CD4-positive, alpha-beta T cell (primary cell): ENCODE measurements at regions not wholly inside any gene's neighbourhood (a gene's known extent, or its start where the extent isn't known, plus 50 kb on each side); places are given as distances from the start of the nearest gene placed in this dataset.

Source experiments
- ATAC-seq: fragments of 200-7000 bp; cut with Tn5 transposase; one replicate; pipeline ENCODE4 v1.10.0; 2022; ENCODE audit warnings: mild to moderate bottlenecking; ENCODE audit not compliant: poor library complexity
- CTCF ChIA-PET: fragments of 350-600 bp; sonication (Branson Sonifier 250); formaldehyde crosslinking; loops from one replicate; lab custom pipeline; 2021; ENCODE audit warnings: antibody characterized with exemption, inconsistent platforms; lab: Charles Lee
- POLR2A ChIA-PET: fragments of 350-600 bp; sonication (Branson Sonifier 250); formaldehyde crosslinking; loops from one replicate; lab custom pipeline; 2021; ENCODE audit warnings: antibody characterized with exemption, inconsistent platforms; lab: Charles Lee
- DNase-seq, 14 experiments: peaks; one replicate each; pipeline ENCODE4 v3.0.0-alpha.2; 2013 to 2020; ENCODE audit warnings: mixed read lengths in 2 of 14
- H3K27ac ChIP-seq, 2 donors: one replicate each; pipeline versions ENCODE4 v1.5.1 to v1.7.0; 2013; ENCODE audit warnings: low read length in 2 of 2, low read depth in 1 of 2, mild to moderate bottlenecking in 1 of 2
- H3K27me3 ChIP-seq, 2 experiments: 1 replicate in 1 of 2; 2 replicates in 1 of 2; pipeline versions ENCODE4 v1.6.1 to v1.7.0; 2013; ENCODE audit warnings: low read length in 2 of 2, control low read depth in 1 of 2, mild to moderate bottlenecking in 1 of 2, moderate library complexity in 1 of 2; ENCODE audit not compliant: insufficient read depth in 2 of 2, control insufficient read depth in 1 of 2
- H3K36me3 ChIP-seq: one replicate; pipeline ENCODE4 v1.6.1; 2013; ENCODE audit warnings: low read length, control low read depth; ENCODE audit not compliant: insufficient read depth
- H3K4me1 ChIP-seq: one replicate; pipeline ENCODE4 v1.6.1; 2013; ENCODE audit warnings: low read length, control low read depth; ENCODE audit not compliant: insufficient read depth
- H3K4me3 ChIP-seq: one replicate; pipeline ENCODE4 v1.5.1; 2013; ENCODE audit warnings: mild to moderate bottlenecking, low read length, moderate library complexity
- H3K9me3 ChIP-seq, 2 experiments: 1 replicate in 1 of 2; 2 replicates in 1 of 2; pipeline versions ENCODE4 v1.6.1 to v1.7.0; 2013; ENCODE audit warnings: low read length in 2 of 2, mild to moderate bottlenecking in 2 of 2, control low read depth in 1 of 2, moderate library complexity in 1 of 2; ENCODE audit not compliant: control insufficient read depth in 1 of 2, insufficient read depth in 1 of 2
- H3K27ac Mint-ChIP-seq: one replicate; pipeline ENCODE4 v1.8.0; 2020; ENCODE audit warnings: mixed read lengths
- H3K27me3 Mint-ChIP-seq: one replicate; pipeline ENCODE4 v1.8.0; 2021; ENCODE audit warnings: mixed read lengths
- H3K36me3 Mint-ChIP-seq: one replicate; pipeline ENCODE4 v1.8.0; 2021; ENCODE audit warnings: low read depth, mixed read lengths
- H3K4me1 Mint-ChIP-seq: one replicate; pipeline ENCODE4 v1.8.0; 2021; ENCODE audit warnings: low read depth, mixed read lengths
- H3K4me3 Mint-ChIP-seq: one replicate; pipeline ENCODE4 v1.8.0; 2020; ENCODE audit warnings: mild to moderate bottlenecking, mixed read lengths
- H3K9me3 Mint-ChIP-seq: one replicate; pipeline ENCODE4 v1.8.0; 2020; ENCODE audit warnings: mixed read lengths
- intact Hi-C, 2 experiments: fragments of 100-400 bp; cut with DNase I in 1 of 2; cut with micrococcal nuclease in 1 of 2; formaldehyde crosslinking; loops; one replicate each; pipeline versions ENCODE4 v1.15.1 to v1.9.0; 2023 to 2025; cut with DNase I, micrococcal nuclease
- TF ChIP-seq, protein P1 (sequence below): fragments of 200-600 bp; IDR thresholded peaks from one replicate; pipeline ENCODE4 v1.8.0; 2022; ENCODE audit warnings: antibody characterized with exemption, mild to moderate bottlenecking

DNA sequence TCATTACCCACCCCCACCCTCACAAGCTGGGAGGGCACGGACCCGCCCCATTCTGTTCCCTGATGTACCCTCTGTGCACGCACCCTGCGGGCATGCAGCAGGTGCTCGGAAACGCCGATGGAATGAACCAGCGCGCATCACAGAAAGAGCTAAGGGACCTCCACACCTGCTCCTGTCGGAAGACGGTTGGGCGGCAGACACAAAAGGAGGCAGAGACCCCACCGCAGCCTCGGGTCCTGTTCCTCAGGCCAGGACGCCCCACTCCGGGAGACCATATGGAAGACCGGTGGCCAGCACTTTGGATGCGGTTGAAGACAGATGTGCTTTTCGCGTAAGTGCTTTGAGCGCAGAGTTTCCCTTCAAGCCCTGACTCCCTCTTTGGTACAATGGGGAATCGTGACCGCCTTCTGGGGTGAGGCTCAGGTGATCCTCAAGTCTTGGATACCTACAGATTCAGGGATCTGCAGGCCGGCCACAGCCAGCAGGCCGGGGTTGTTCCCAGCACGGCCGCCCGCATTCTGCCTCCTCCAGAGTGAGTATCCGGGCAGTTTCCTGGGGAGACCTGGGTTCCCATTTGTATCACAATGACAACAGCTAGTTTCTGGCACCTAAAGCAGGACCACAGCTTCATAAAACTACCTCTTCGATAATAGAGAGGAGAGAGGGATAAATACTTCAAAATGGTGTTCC, 123.1 kb downstream of the FOXL1 start:
- CTCF ChIA-PET, result no interaction called here
- Mint-ChIP-seq H3K27me3 (no peaks in the 10 kb centered on the region), H3K27ac (no peak overlapping the region), H3K4me3 (no peak overlapping the region), H3K36me3 (no peaks in the 10 kb centered on the region), H3K9me3 (no peaks in the 10 kb centered on the region), H3K4me1 (no peaks in the 10 kb centered on the region)
- Histone ChIP-seq H3K27me3 (no peaks in the 10 kb centered on the region), H3K4me1 (no peaks in the 10 kb centered on the region), H3K36me3 (no peaks in the 10 kb centered on the region), H3K4me3 (no peak overlapping the region), H3K9me3 (peaks cover 0 to 18% of the 10 kb centered on the region in 2 experiments), H3K27ac (no peak overlapping the region)
- intact Hi-C loops, result no loop called here
- no peak for ATAC-seq
- TF ChIP-seq, protein P1, sequence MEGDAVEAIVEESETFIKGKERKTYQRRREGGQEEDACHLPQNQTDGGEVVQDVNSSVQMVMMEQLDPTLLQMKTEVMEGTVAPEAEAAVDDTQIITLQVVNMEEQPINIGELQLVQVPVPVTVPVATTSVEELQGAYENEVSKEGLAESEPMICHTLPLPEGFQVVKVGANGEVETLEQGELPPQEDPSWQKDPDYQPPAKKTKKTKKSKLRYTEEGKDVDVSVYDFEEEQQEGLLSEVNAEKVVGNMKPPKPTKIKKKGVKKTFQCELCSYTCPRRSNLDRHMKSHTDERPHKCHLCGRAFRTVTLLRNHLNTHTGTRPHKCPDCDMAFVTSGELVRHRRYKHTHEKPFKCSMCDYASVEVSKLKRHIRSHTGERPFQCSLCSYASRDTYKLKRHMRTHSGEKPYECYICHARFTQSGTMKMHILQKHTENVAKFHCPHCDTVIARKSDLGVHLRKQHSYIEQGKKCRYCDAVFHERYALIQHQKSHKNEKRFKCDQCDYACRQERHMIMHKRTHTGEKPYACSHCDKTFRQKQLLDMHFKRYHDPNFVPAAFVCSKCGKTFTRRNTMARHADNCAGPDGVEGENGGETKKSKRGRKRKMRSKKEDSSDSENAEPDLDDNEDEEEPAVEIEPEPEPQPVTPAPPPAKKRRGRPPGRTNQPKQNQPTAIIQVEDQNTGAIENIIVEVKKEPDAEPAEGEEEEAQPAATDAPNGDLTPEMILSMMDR, result no peak
- POLR2A ChIA-PET, result no interaction called here
- no peak for DNase-seq

DNA sequence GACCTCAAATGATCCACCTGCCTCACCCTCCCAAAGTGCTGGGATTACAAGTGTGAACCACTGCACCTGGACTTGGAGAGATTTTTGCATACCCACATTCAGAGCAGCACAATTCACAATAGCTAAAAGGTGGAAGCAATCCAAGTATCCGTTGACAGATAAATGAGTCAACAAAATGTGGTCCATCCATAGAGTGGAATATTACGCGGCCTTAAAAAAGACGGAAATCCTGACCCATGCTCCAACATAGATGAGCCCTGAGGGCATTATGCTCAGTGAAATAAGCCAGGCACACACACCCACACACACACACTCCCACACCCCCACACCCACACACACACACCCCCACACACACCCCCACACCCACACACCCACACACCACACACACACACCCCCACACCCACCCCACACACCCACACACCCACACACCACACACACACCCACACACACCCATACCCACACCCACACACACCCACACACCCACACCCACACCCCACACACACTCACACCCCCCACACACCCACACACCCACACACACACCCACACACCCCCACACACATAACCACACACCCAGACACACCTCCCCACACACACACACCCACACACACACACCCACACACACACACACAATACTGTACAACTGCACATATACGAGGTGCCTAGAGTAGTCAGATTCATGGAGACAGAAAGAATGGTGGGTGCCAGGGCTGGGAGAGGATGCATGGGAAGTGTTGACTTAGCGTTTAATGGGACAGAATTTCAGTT, 124.7 kb downstream of the FOXL1 start:
- Mint-ChIP-seq H3K27ac (no peak overlapping the region), H3K4me1 (no peaks in the 10 kb centered on the region), H3K27me3 (no peaks in the 10 kb centered on the region), H3K9me3 (no peaks in the 10 kb centered on the region), H3K36me3 (no peaks in the 10 kb centered on the region), H3K4me3 (no peak overlapping the region)
- no peaks in the 10 kb centered on the region for H3K27me3 ChIP-seq
- peaks cover 0 to 31% of the 10 kb centered on the region in 2 experiments for H3K9me3 ChIP-seq
- ChIA-PET POLR2A (no interaction called here), CTCF (no interaction called here)
- no peak for ATAC-seq
- intact Hi-C loops, result no loop called here
- no peak for DNase-seq
- TF ChIP-seq, protein P1, result no peak
- H3K27ac ChIP-seq, result no peak overlapping the region
- no peaks in the 10 kb centered on the region for H3K36me3 ChIP-seq
- H3K4me3 ChIP-seq, result no peak overlapping the region
- no peaks in the 10 kb centered on the region for H3K4me1 ChIP-seq

DNA sequence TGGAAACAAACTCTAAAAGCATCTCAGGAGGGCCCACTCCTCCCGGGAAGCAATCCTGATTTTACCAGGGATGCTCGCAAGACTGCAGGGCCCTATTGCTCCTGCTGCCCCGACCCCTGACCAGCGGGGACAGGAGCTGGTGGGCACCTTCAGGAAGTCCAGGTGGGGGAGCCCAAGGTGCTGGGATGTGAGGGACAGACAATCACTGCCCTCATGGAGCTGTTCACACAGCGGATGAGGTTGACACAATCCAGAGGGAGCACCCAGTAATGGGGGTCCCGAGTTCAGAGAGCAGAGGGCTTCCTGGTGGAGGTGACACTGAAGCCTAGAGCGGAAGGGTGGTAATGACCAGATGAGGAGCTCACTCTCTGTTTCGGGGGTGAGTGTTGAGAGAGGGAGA, 126.2 kb downstream of the FOXL1 start:
- Mint-ChIP-seq H3K27ac (no peak overlapping the region), H3K4me1 (no peaks in the 10 kb centered on the region), H3K9me3 (no peaks in the 10 kb centered on the region), H3K27me3 (no peaks in the 10 kb centered on the region), H3K4me3 (no peak overlapping the region), H3K36me3 (no peaks in the 10 kb centered on the region)
- DNase-seq (no peak), ATAC-seq (no peak)
- Histone ChIP-seq H3K9me3 (peaks cover 0 to 31% of the 10 kb centered on the region in 2 experiments), H3K4me1 (no peaks in the 10 kb centered on the region), H3K36me3 (no peaks in the 10 kb centered on the region), H3K27ac (no peak overlapping the region), H3K4me3 (no peak overlapping the region), H3K27me3 (no peaks in the 10 kb centered on the region)
- TF ChIP-seq, protein P1, result no peak
- intact Hi-C loops, result no loop called here
- ChIA-PET CTCF (no interaction called here), POLR2A (no interaction called here)
